OCI-LY7 (cell line): ENCODE measurements at regions not wholly inside any gene's neighbourhood (a gene's known extent, or its start where the extent isn't known, plus 50 kb on each side); places are given as distances from the start of the nearest gene placed in this dataset.

ENCODE experiments used
- CTCF ChIP-seq: fragments of 200-600 bp; sonication (generic); conservative IDR thresholded peaks from 2 replicates; pipeline ENCODE4 v1.5.1; 2014; ENCODE audit warnings: mild to moderate bottlenecking, antibody characterized with exemption, low read length, moderate library complexity, mixed read lengths
- EZH2phosphoT487 ChIP-seq: fragments of 200-600 bp; sonication (generic); IDR thresholded peaks from 2 replicates; pipeline ENCODE4 v1.6.1; 2018; ENCODE audit warnings: low read depth, borderline replicate concordance, mild to moderate bottlenecking, mixed run types, antibody characterized with exemption, low read length, moderate library complexity, mixed read lengths

GRCh38 chr13:24004142-24004899 is 107.0 kb upstream of the C1QTNF9B start:
- no peak for TF ChIP-seq CTCF
- no peak for TF ChIP-seq EZH2phosphoT487
